ENCODE measurements at regions not wholly inside any gene's neighbourhood (a gene's known extent, or its start where the extent isn't known, plus 50 kb on each side); places are given as distances from the start of the nearest gene placed in this dataset.
"Not testable (repeated sequence)": the region's sequence is repeated elsewhere in the genome, so short reads cannot be mapped to it uniquely, and the experiment has no call there.

DNA sequence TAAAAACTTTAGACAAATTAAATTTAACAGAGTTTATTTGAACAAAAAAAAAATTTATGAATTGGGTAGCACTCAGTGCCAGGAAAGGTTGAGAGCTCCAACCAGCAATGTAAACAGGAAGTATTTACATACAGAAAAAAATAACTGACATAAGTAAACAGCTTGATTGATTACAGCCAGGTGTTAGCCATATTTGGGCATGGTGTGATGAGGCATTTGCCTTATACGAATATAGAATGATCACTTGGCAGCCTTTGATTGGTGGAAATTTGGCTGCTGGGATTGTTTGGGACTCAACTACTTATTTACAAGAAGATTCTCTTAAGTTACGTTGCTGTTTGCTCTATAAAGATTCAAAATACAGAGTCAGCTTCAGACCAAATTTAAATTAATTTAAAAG is 172.0 kb downstream of the ADAM29 start:
- H3K4me3 Mint-ChIP-seq (ENCODE audit: unreplicated experiment): no peak overlapping the region
- TF ChIP-seq, protein P1, sequence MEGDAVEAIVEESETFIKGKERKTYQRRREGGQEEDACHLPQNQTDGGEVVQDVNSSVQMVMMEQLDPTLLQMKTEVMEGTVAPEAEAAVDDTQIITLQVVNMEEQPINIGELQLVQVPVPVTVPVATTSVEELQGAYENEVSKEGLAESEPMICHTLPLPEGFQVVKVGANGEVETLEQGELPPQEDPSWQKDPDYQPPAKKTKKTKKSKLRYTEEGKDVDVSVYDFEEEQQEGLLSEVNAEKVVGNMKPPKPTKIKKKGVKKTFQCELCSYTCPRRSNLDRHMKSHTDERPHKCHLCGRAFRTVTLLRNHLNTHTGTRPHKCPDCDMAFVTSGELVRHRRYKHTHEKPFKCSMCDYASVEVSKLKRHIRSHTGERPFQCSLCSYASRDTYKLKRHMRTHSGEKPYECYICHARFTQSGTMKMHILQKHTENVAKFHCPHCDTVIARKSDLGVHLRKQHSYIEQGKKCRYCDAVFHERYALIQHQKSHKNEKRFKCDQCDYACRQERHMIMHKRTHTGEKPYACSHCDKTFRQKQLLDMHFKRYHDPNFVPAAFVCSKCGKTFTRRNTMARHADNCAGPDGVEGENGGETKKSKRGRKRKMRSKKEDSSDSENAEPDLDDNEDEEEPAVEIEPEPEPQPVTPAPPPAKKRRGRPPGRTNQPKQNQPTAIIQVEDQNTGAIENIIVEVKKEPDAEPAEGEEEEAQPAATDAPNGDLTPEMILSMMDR (IDR thresholded peaks at IDR 0.05): no peak
- H3K27me3 Mint-ChIP-seq (ENCODE audit: low read depth): no peaks in the 10 kb centered on the region
- H3K36me3 Mint-ChIP-seq (ENCODE audit: low read depth): peaks cover 9% of the 10 kb centered on the region
- no peak overlapping the region for H3K27ac Mint-ChIP-seq (ENCODE audit: unreplicated experiment)
- no peaks in the 10 kb centered on the region for H3K4me1 Mint-ChIP-seq (ENCODE audit: low read depth)
- H3K9me3 Mint-ChIP-seq (ENCODE audit: low read depth): peaks cover 26% of the 10 kb centered on the region
- no peak for DNase-seq (ENCODE audit: low spot score)

DNA sequence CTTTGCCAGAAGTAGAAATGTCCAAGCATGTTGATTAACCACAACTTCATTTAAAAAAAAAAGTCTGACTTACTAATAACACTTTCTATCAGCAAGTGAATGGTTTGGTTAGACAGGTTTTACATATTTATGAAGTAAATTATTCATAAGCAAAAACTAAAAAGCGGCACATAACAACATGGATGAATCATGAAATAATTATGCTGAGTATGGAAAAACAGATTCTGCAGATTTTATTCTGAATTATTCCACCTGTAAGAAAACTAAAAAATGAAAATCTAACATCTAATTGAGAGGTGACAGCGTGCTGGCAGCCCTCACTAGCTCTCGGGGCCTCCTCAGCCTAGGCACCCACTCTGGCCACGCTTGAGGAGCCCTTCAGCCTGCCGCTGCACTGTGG is 173.5 kb downstream of the ADAM29 start:
- DNase-seq (ENCODE audit: low spot score): no peak
- TF ChIP-seq, protein P1 (IDR thresholded peaks at IDR 0.05): no peak
- no peaks in the 10 kb centered on the region for H3K4me1 Mint-ChIP-seq (ENCODE audit: low read depth)
- H3K9me3 Mint-ChIP-seq (ENCODE audit: low read depth): peaks cover 23% of the 10 kb centered on the region
- no peaks in the 10 kb centered on the region for H3K27me3 Mint-ChIP-seq (ENCODE audit: low read depth)
- H3K4me3 Mint-ChIP-seq (ENCODE audit: unreplicated experiment): no peak overlapping the region
- peaks cover 12% of the 10 kb centered on the region for H3K36me3 Mint-ChIP-seq (ENCODE audit: low read depth)
- no peak overlapping the region for H3K27ac Mint-ChIP-seq (ENCODE audit: unreplicated experiment)

DNA sequence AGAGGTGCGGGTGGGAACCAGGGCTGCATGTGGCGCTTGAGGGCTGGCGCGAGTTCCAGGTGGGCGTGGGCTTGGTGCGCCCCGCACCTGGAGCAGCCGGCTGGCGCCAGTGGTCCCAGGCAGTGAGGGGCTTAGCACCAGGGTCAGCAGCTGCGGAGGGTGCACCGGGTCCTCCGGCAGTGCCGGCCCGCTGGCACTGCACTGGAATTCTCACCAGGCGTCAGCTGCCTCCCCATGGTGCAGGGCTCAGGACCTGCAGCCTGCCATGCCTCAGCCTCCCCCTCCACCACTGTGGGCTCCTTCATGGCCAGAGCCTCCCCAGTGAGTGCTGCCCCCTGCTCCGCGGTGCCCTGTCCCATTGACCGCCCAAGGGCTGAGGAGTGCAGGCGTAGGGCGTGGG is 174.0 kb downstream of the ADAM29 start:
- H3K4me1 Mint-ChIP-seq (ENCODE audit: low read depth): no peaks in the 10 kb centered on the region
- peaks cover 19% of the 10 kb centered on the region for H3K9me3 Mint-ChIP-seq (ENCODE audit: low read depth)
- H3K27ac Mint-ChIP-seq (ENCODE audit: unreplicated experiment): no peak overlapping the region
- H3K4me3 Mint-ChIP-seq (ENCODE audit: unreplicated experiment): no peak overlapping the region
- no peak for DNase-seq (ENCODE audit: low spot score)
- no peaks in the 10 kb centered on the region for H3K27me3 Mint-ChIP-seq (ENCODE audit: low read depth)
- TF ChIP-seq, protein P1 (IDR thresholded peaks at IDR 0.05): no peak
- H3K36me3 Mint-ChIP-seq (ENCODE audit: low read depth): peaks cover 9% of the 10 kb centered on the region

DNA sequence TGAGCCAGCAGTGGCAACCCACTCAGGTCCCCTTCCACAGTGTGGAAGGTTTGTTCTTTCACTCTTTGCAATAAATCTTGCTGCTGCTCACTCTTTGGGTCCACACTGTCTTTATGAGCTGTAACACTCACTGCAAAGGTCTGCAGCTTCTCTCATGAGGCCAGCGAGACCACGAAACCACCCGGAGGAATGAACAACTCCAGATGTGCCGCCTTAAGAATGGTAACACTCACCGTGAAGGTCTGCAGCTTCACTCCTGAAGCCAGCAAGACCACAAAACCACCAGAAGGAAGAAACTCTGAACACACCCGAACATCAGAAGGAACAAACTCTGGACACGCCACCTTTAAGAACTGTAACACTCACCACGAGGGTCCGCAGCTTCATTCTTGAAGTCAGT is 174.9 kb downstream of the ADAM29 start:
- not testable (repeated sequence) for H3K4me3 Mint-ChIP-seq (ENCODE audit: unreplicated experiment); H3K27me3 Mint-ChIP-seq (ENCODE audit: low read depth)

GRCh38 chr4:175103403-175103802 is 185.2 kb downstream of the ADAM29 start:
- Mint-ChIP-seq H3K27me3 (ENCODE audit: low read depth) (no peaks in the 10 kb centered on the region), H3K36me3 (ENCODE audit: low read depth) (peaks cover 2% of the 10 kb centered on the region), H3K27ac (ENCODE audit: unreplicated experiment) (no peak overlapping the region), H3K4me3 (ENCODE audit: unreplicated experiment) (no peak overlapping the region), H3K9me3 (ENCODE audit: low read depth) (peaks cover 6% of the 10 kb centered on the region), H3K4me1 (ENCODE audit: low read depth) (no peaks in the 10 kb centered on the region)
- TF ChIP-seq, protein P1 (IDR thresholded peaks at IDR 0.05): no peak
- no peak for DNase-seq (ENCODE audit: low spot score)

More for the DNA sequence above, 174.9 kb downstream of the ADAM29 start:
- not testable (repeated sequence) for H3K36me3 Mint-ChIP-seq (ENCODE audit: low read depth); H3K4me1 Mint-ChIP-seq (ENCODE audit: low read depth); DNase-seq (ENCODE audit: low spot score); H3K27ac Mint-ChIP-seq (ENCODE audit: unreplicated experiment)
- H3K9me3 Mint-ChIP-seq (ENCODE audit: low read depth): peaks cover 15% of the 10 kb centered on the region

- no peaks in the 10 kb centered on the region for H3K4me1 Mint-ChIP-seq (ENCODE audit: low read depth)
- peaks cover 10% of the 10 kb centered on the region for H3K36me3 Mint-ChIP-seq (ENCODE audit: low read depth)
- no peak overlapping the region for H3K4me3 Mint-ChIP-seq (ENCODE audit: unreplicated experiment)
- no peak overlapping the region for H3K27ac Mint-ChIP-seq (ENCODE audit: unreplicated experiment)
- H3K9me3 Mint-ChIP-seq (ENCODE audit: low read depth): peaks cover 30% of the 10 kb centered on the region
- no peaks in the 10 kb centered on the region for H3K27me3 Mint-ChIP-seq (ENCODE audit: low read depth)
- TF ChIP-seq, protein P1 (IDR thresholded peaks at IDR 0.05): no peak
- no peak for DNase-seq (ENCODE audit: low spot score)
These were observed 188.1 kb downstream of the ADAM29 start for GRCh38 chr4:175106301-175106700.

All from chondrocyte (in vitro differentiated cells).